ENCODE measurements at regions not wholly inside any gene's neighbourhood (a gene's known extent, or its start where the extent isn't known, plus 50 kb on each side); places are given as distances from the start of the nearest gene placed in this dataset.
"Not testable (repeated sequence)": the region's sequence is repeated elsewhere in the genome, so short reads cannot be mapped to it uniquely, and the experiment has no call there.

GRCh38 chr6:90887764-90888163 is 300.9 kb upstream of the MAP3K7 start:
- no peak for DNase-seq

GRCh38 chr6:90885611-90886056 is 298.8 kb upstream of the MAP3K7 start:
- DNase-seq, result no peak

- not testable (repeated sequence) for DNase-seq
Measured at GRCh38 chr6:90885137-90885536, 298.3 kb upstream of the MAP3K7 start.

GRCh38 chr6:90877616-90878015 is 290.7 kb upstream of the MAP3K7 start:
- DNase-seq, result no peak

GRCh38 chr6:90874931-90875330 is 288.1 kb upstream of the MAP3K7 start:
- no peak for DNase-seq

GRCh38 chr6:90872981-90873380 is 286.1 kb upstream of the MAP3K7 start:
- DNase-seq, result no peak

- DNase-seq, result no peak
Measured at GRCh38 chr6:90870561-90870960, 283.7 kb upstream of the MAP3K7 start.

- no peak for DNase-seq
Measured at GRCh38 chr6:90868656-90869055, 281.8 kb upstream of the MAP3K7 start.

- DNase-seq, result no peak
Measured at GRCh38 chr6:90868256-90868655, 281.4 kb upstream of the MAP3K7 start.

GRCh38 chr6:90865513-90865912 is 278.6 kb upstream of the MAP3K7 start:
- DNase-seq, result no peak

GRCh38 chr6:90863043-90863442 is 276.2 kb upstream of the MAP3K7 start:
- no peak for DNase-seq

GRCh38 chr6:90860822-90861601 is 274.1 kb upstream of the MAP3K7 start:
- DNase-seq, result no peak

GRCh38 chr6:90859612-90860011 is 272.7 kb upstream of the MAP3K7 start:
- no peak for DNase-seq

- DNase-seq, result no peak
Measured at GRCh38 chr6:90859056-90859455, 272.2 kb upstream of the MAP3K7 start.

- no peak for DNase-seq
Measured at GRCh38 chr6:90849686-90850085, 262.8 kb upstream of the MAP3K7 start.

- DNase-seq, result no peak
Measured at GRCh38 chr6:90846824-90847223, 260.0 kb upstream of the MAP3K7 start.

- no peak for DNase-seq
Measured at GRCh38 chr6:90835596-90836212, 248.8 kb upstream of the MAP3K7 start.

- no peak for DNase-seq
Measured at GRCh38 chr6:90829311-90829710, 242.4 kb upstream of the MAP3K7 start.

GRCh38 chr6:90820436-90820835 is 233.6 kb upstream of the MAP3K7 start:
- no peak for DNase-seq

- DNase-seq, result no peak
Measured at GRCh38 chr6:90819483-90819882, 232.6 kb upstream of the MAP3K7 start.

- no peak for DNase-seq
Measured at GRCh38 chr6:90818163-90818562, 231.3 kb upstream of the MAP3K7 start.

- DNase-seq, result no peak
Measured at GRCh38 chr6:90816764-90817163, 229.9 kb upstream of the MAP3K7 start.

- DNase-seq, result no peak
Measured at GRCh38 chr6:90811596-90812226, 224.8 kb upstream of the MAP3K7 start.

- no peak for DNase-seq
Measured at GRCh38 chr6:90809035-90809434, 222.2 kb upstream of the MAP3K7 start.
